ENCODE measurements at regions not wholly inside any gene's neighbourhood (a gene's known extent, or its start where the extent isn't known, plus 50 kb on each side); places are given as distances from the start of the nearest gene placed in this dataset.

DNA sequence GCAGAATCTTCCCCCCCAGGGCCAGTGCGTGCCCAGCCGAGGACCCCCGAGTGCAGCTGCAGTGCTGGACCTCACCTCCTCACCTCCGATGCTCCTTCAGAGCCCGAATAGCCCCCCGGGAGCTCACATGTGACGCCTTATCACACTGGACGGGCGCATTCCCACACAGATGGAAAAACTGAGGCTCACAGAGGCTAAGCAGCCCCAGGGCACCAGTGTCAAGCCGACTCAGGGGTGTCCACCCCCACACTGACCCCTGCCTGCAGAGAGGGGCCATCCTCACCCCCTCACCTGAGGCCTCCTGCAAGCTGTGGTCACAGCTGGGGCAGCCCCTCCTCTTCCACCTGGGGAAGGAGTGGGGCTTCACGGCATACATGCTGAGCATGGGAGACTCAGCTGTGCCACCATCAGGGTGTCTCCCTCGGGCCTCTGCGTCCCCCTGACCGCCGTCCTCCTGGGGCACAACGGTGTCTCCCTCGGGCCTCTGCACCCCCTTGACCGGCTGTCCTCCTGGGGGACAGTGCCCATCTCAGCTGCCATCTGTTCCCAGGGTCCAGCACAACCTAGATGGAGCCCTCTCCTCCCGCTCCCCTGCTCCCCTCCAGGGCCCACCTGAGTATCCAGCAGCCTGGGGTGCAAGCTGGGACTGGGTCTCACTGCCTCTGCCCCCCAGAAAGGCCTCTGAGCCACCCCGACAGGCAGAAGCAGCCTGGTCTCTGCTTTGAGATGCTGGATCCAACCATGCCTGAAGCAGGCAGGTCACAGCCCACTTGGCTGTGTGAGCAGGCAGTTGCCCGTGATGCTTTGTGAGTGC lies 85.3 kb upstream of the NKX1-1 start:
- TF ChIP-seq, protein P1, sequence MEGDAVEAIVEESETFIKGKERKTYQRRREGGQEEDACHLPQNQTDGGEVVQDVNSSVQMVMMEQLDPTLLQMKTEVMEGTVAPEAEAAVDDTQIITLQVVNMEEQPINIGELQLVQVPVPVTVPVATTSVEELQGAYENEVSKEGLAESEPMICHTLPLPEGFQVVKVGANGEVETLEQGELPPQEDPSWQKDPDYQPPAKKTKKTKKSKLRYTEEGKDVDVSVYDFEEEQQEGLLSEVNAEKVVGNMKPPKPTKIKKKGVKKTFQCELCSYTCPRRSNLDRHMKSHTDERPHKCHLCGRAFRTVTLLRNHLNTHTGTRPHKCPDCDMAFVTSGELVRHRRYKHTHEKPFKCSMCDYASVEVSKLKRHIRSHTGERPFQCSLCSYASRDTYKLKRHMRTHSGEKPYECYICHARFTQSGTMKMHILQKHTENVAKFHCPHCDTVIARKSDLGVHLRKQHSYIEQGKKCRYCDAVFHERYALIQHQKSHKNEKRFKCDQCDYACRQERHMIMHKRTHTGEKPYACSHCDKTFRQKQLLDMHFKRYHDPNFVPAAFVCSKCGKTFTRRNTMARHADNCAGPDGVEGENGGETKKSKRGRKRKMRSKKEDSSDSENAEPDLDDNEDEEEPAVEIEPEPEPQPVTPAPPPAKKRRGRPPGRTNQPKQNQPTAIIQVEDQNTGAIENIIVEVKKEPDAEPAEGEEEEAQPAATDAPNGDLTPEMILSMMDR (IDR thresholded peaks at IDR 0.05) = no peak
- TF ChIP-seq POLR2AphosphoS5 (IDR thresholded peaks at IDR 0.05) (no peak), POLR2A (IDR thresholded peaks at IDR 0.05) (no peak), EP300 (IDR thresholded peaks at IDR 0.05) (no peak)

All from stomach (tissue), 4 donors.